ENCODE measurements at regions not wholly inside any gene's neighbourhood (a gene's known extent, or its start where the extent isn't known, plus 50 kb on each side); places are given as distances from the start of the nearest gene placed in this dataset.

GRCh38 chr16:35221482-35222185, 1762.2 kb downstream of the TP53TG3F start:
- intact Hi-C loops (cut with DNase I): no loop called here
- no peaks in the 10 kb centered on the region for H3K36me3 ChIP-seq
- H3K4me3 ChIP-seq: no peak overlapping the region
- no peaks in the 10 kb centered on the region for H3K4me1 ChIP-seq (replicated peaks)
- no peak for DNase-seq (ENCODE audit: low spot score)
- no peaks in the 10 kb centered on the region for H3K9me3 ChIP-seq
- H3K27ac ChIP-seq: no peak overlapping the region
- H3K27me3 ChIP-seq (replicated peaks; ENCODE audit: insufficient read depth): no peaks in the 10 kb centered on the region
- no peak for TF ChIP-seq POLR2A (IDR thresholded peaks at IDR 0.05)
- no peak for TF ChIP-seq CTCF (IDR thresholded peaks at IDR 0.05)
- no peak for TF ChIP-seq POLR2AphosphoS5 (IDR thresholded peaks at IDR 0.05)
- WGBS: 85% methylated on average over 32 of the region's 32 CpGs

DNA sequence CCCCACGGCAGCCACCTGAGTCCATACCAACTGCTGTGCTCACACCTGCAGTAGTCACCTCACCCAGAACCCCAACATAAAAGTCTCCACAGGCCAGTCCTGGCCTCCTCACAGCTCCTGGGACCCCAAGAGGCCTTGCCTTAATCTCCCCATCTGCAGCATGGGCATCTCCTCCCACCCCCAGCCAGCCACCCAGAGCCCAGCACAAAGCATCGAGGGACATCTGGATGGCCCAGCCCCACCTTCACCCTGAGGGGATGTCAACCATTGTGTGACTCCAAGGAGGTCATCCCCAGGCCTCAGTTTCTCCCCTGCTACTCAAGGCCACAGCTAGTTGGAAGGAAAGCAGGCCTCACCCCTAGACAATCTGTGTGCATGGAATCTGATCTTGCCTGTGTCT, 1775.3 kb downstream of the TP53TG3F start:
- WGBS: 80% methylated on average over 2 of the region's 2 CpGs
- intact Hi-C loops (cut with DNase I): no loop called here
- H3K36me3 ChIP-seq: no peaks in the 10 kb centered on the region

DNA sequence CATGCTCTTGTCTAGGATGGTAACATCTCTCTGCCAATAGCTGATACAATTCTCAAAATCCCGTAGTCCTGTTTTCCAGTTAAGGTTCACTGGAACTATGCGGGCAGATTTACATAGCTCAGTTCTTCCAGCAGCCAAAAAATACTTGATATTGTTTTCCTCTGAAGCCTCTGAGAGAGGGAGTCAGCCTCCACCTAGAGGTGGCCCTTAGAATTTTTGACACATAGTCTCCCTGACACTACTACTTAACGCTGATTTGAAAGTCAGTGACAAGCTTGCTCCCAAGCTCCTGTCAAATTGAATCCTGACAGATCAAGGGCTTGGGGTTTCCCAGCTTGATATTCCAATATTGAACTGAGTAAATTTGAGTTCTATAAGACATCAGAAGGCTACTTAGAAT, 1780.1 kb downstream of the TP53TG3F start:
- Histone ChIP-seq H3K9me3 (no peaks in the 10 kb centered on the region), H3K27me3 (replicated peaks; ENCODE audit: insufficient read depth) (no peaks in the 10 kb centered on the region), H3K4me1 (replicated peaks) (no peaks in the 10 kb centered on the region), H3K36me3 (no peaks in the 10 kb centered on the region), H3K27ac (no peak overlapping the region), H3K4me3 (no peak overlapping the region)
- WGBS: 92% methylated on average over 3 of the region's 3 CpGs
- intact Hi-C loops (cut with DNase I): no loop called here
- TF ChIP-seq POLR2AphosphoS5 (IDR thresholded peaks at IDR 0.05) (no peak), POLR2A (IDR thresholded peaks at IDR 0.05) (no peak), CTCF (IDR thresholded peaks at IDR 0.05) (no peak)
- no peak for DNase-seq (ENCODE audit: low spot score)

More for the DNA sequence above, 1775.3 kb downstream of the TP53TG3F start:
- Histone ChIP-seq H3K27ac (no peak overlapping the region), H3K27me3 (replicated peaks; ENCODE audit: insufficient read depth) (no peaks in the 10 kb centered on the region), H3K4me3 (no peak overlapping the region), H3K9me3 (no peaks in the 10 kb centered on the region), H3K4me1 (replicated peaks) (no peaks in the 10 kb centered on the region)
- no peak for TF ChIP-seq POLR2AphosphoS5 (IDR thresholded peaks at IDR 0.05)
- no peak for DNase-seq (ENCODE audit: low spot score)

- intact Hi-C loops (cut with DNase I): no loop called here
- Histone ChIP-seq H3K27me3 (replicated peaks; ENCODE audit: insufficient read depth) (no peaks in the 10 kb centered on the region), H3K4me1 (replicated peaks) (no peaks in the 10 kb centered on the region), H3K4me3 (no peak overlapping the region), H3K36me3 (no peaks in the 10 kb centered on the region), H3K9me3 (no peaks in the 10 kb centered on the region), H3K27ac (no peak overlapping the region)
- no peak for TF ChIP-seq POLR2A (IDR thresholded peaks at IDR 0.05)
- no peak for TF ChIP-seq POLR2AphosphoS5 (IDR thresholded peaks at IDR 0.05)
- TF ChIP-seq CTCF (IDR thresholded peaks at IDR 0.05): no peak
- WGBS: 7% methylated on average over 1 of the region's 1 CpG
- no peak for DNase-seq (ENCODE audit: low spot score)
Observed at GRCh38 chr16:35249051-35249450, 1789.6 kb downstream of the TP53TG3F start.

DNA sequence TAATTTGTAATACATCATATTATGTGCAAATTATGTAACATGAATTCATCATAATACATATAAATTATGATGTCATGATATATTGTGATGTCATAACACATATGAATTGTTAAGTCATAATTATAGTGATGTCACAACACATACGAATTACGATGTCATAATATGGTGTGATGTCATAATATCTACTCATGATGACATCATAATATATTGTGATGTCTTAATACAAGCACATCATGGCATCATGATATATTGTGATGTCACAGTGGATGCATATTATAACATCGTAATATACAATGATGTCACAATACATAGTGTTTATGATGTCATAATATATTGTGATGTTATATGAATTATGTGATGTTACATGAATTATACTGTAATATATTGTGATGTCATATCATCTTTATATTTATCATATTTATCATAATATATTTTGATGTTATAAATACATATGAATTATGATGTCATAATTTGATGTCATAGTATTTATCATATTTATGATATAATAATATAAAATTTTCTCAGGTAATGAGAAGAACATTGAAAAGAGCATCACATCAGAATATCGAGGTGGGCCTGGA, 1793.0 kb downstream of the TP53TG3F start:
- DNase-seq (ENCODE audit: low spot score): no peak
- Histone ChIP-seq H3K36me3 (no peaks in the 10 kb centered on the region), H3K9me3 (no peaks in the 10 kb centered on the region), H3K27ac (no peak overlapping the region), H3K27me3 (replicated peaks; ENCODE audit: insufficient read depth) (no peaks in the 10 kb centered on the region), H3K4me3 (no peak overlapping the region), H3K4me1 (replicated peaks) (no peaks in the 10 kb centered on the region)
- TF ChIP-seq CTCF (IDR thresholded peaks at IDR 0.05) (no peak), POLR2AphosphoS5 (IDR thresholded peaks at IDR 0.05) (no peak), POLR2A (IDR thresholded peaks at IDR 0.05) (no peak)
- WGBS: 89% methylated on average over 4 of the region's 4 CpGs
- intact Hi-C loops (cut with DNase I): no loop called here

Data from prostate gland (tissue), 2 donors.